GM18517 (cell line): ENCODE measurements at regions not wholly inside any gene's neighbourhood (a gene's known extent, or its start where the extent isn't known, plus 50 kb on each side); places are given as distances from the start of the nearest gene placed in this dataset.

Source experiments
- ATAC-seq: cut with Tn5 transposase; IDR thresholded peaks from one replicate; pipeline ENCODE4 v1.9.1; 2021; ENCODE audit warnings: mild to moderate bottlenecking, moderate library complexity; ENCODE audit not compliant: unreplicated experiment

DNA sequence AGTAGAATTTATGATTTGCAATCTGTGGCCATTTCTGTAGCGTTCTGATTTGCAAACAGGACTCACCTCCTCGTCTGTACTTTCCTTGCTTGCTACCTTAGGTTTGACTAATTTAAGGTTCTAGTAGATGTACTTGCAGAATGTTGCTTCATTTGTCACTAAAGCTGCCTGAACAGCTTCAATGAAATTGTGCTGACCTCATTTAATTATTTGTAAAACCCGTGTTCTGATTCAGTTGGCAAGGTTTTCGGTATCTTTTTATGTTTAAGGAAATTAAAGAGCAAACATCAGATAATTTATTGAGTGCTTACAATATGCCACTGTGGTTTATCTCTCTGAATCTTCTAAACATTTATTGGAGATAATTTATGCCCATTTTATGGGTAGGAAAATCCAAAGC is 284.9 kb upstream of the EEF2KMT start:
- ATAC-seq, result no peak

DNA sequence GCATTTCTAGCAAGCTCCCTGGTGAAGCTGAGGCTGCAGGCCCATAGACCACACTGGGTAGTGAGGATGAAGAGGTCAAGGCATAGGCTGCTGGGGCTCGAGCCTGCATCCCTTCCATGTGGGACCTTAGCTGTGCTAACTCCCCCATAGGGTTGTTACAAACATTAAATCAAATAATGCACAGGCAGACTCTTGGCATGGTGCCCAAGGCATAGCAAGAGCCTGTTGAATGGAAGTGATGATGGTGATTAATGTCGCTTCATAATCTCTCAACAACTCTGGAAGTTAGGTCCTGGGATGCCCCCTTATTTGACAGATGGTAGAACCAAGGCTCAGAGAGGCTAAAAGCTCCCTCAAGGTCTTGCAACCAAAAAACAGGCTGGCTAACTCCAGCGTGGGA is 283.9 kb upstream of the EEF2KMT start:
- ATAC-seq, result no peak

DNA sequence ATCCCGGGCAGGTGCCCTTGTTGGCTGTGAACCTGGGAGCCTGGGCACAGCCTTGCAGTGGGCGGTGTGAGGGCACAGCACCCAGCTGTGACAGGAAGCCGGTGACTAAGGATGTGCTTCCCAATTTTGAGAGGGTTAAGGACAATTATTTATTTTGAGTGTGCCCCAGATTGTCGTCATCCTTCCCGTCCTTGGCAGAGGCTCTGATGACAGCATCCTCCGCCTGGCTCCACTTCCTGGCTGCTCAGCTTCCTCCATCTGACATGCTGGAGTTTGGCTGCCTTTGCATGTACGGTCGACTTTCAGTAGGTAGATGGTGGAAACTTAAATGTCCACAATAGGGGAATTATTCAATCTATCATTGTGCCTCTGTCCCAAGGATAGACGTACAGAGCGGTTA is 282.4 kb upstream of the EEF2KMT start:
- no peak for ATAC-seq

DNA sequence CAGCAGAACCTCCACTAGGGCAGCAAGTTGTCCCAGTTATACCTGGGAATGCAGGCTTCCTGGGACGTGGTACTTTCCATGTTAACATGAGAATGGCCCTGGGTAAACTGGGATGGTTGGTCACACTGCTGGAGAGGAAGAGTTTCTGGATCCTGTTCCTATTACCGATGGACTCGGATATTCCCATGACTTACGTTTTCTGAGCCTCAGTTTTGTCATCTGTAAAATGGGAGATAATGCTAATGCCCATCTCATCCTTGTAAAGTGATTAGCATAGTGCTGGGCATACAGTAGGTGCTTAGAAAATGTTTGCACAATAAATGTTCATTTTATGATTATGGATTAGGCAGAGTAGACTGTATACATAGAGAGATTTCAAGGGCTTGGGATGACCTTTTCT is 280.9 kb upstream of the EEF2KMT start:
- ATAC-seq, result no peak

DNA sequence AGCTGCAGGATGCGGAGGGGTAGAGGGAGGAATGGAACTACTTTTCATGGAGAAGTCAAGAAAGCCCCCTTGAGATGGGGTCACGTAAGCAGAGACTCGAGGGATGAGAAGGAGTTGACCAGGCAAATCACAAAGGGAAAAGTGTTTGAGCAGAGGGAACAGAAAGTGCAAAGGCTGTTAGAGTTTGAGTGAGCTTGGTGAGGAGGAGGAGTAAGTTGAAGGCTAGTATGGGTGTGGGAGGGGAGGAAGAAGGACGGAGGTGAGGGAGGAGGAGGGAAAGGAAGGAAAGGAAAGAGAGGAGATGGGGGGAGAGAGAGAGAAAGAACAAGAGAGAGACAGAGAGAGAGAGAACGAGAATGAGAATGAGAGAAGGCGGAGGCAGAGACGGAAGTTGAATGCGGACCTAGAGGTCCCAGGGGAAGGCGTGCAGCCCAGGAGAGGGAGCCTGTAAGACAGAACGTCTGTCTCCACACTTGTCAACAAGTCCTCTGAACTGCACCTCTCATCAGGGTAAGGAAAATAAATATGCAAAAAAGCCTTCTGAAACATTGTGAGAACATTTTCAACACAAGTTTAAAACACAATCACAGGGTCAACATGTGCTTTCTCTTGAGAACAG is 279.8 kb upstream of the EEF2KMT start:
- ATAC-seq, result no peak

DNA sequence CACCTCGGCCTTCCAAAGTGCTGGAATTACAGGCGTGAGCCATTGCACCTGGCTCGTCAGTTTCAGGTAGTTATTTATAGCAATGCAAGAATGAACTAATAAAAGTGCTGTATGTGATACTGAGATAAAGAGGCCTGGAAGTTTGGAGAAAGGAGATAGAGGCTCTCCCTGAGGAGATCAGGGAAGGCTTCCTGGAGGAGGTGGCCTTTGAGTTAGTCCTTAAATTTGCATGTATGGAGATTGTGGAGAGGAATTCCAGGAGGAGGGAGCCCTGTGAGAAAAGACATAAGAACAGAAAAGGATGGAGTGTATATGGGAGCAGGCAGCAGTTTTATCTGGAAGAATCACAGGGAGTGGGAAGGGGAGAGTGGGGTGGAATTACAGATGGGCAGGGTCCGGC is 276.6 kb upstream of the EEF2KMT start:
- no peak for ATAC-seq

DNA sequence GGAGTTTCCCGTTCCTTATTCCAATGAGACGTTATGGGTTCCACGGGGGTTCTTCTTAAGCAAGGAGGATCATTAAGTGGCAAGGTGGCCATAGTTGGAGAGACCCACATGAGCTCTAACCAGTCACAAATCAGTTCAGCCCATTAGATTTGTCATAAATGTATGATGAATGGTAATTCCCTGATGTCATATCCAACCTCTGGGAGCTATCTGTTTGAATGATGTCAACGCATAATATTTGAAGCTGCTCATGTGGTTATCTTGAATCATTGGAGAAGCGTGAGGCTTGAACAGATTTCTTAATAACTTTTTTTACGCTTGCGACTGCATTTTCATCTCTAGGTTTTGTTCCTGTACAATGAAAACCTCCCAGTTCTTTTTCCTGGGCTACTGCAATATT is 270.4 kb upstream of the EEF2KMT start:
- ATAC-seq, result no peak

DNA sequence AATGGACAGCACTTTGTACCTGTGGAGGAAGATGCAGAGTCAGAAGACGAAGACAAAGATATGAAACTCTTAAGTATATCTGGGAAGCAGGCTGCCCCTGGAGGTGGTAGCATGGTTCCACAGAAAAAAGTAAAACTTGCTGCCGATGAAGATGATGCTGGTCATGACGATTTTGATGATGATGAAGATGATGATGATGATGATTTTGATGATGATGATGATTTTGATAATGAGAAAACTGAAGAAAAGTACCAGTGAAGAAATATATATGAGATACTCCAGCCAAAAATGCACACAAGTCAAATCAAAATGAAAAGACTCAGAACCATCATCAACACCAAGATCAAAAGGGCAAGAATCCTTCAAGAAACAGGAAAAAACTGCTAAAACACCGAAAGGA is 268.5 kb upstream of the EEF2KMT start:
- no peak for ATAC-seq

DNA sequence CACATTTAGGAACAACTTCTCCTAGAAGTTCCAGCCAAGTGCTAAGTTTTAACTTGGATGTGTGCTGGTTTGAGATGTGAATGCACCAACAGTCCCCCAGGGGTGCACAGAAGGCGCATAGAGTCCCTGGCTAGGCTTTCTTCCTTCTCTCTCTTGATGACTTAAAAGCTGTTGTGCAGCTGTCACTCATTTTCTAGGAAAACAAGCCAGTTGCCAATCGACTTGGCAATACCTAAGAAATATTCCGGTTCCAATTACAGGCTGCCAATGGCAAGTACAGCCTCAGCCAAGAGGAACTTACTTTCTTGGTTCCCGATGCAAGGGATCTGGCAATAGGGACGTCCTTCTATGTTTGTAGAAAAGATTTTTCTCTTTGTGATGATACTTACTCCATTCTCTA is 266.6 kb upstream of the EEF2KMT start:
- ATAC-seq, result no peak

DNA sequence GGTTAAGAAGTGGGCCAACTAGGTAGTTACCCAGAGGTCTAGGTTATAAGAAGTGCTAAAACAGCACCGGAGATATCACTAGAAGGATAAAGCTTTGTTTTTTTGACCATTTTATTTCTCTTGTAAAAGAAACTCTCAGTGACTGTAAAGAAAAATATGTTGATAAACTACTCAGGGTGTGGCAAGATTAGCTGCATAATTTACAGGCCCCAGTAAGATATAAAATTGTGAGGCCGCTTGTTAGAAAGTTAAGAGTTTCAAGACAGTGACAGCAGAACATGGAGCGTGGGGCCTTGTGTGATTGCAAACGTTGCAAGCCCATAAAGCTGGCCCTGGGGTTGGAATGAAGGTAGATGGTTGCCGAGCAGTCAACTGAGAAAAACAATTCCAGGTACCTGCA is 263.7 kb upstream of the EEF2KMT start:
- no peak for ATAC-seq

DNA sequence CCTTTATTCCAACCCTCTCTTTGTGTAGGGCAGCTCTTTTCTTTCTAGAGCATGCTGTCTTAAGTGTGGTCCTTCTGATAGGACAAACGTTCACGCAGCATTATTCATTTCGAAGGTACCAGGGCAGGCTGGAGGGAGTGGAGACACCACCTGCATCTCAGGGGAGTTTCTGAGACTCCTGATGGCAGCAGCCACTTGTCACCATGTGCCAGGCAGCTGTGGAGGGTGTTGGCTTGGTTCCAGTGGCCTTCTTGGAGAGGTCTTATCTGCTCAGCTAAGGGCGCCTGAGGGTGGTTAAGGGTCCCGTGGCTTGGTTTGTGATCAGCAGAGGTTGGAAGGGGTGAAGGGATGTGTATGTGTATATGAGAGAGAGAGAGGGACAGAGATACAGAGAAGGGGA is 257.1 kb upstream of the EEF2KMT start:
- ATAC-seq, result no peak

DNA sequence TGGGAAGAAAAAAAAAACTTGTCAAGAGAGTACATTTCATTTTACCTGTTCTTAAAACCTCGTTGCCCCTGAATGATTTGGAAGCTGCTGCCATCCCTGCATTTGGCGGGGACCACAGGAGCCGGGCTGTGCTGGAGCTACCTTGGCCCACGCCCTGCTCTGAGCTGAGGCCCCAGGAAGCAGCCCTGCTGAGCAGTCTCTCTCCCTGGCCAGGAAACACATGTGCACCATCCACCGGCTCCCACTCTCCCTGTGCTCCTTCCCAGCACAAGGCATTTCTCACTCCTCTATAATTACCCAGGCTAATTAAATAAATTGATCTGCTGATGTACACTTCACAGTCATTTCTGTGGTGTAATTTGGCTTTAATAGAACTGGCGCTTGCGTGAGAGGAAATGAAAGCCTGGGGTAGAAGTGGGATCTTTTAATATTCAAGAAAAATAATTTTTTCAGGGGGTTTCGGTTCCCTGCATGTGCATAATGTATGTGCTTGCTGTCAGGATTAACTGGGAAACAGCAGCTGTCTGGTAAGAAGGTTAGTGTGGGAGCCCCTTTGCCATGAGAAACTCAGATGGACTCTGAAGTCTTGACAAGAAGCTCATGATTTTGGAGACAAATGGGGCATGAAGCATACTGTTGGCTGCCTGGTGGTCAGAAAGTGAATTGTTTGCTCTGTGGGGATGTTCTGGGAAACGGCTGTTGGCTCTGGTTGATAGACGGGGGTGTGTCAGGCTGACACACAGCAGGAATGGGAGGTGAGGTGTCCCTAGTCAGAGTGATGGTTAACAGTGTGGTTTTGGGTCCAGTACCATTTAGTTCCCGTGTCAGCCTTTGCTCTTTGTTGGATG is 252.3 kb upstream of the EEF2KMT start:
- no peak for ATAC-seq

DNA sequence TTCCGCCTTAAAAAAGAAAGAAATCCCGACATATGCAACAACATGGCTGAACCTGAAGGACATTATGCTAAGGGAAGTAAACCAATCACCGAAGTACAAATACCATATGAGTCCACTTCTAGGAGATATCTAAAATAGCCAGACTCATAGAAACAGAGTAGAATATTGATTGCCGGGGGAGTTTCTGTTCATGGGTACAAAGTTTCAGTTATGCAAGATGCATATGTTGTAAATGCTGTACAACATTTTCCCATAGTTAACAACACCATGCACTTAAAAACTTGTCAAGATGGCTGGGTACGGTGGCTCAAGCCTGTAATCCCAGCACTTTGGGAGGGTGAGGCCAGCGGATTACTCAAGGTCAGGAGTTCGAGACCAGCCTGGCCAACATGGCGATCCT is 251.5 kb upstream of the EEF2KMT start:
- ATAC-seq, result no peak

DNA sequence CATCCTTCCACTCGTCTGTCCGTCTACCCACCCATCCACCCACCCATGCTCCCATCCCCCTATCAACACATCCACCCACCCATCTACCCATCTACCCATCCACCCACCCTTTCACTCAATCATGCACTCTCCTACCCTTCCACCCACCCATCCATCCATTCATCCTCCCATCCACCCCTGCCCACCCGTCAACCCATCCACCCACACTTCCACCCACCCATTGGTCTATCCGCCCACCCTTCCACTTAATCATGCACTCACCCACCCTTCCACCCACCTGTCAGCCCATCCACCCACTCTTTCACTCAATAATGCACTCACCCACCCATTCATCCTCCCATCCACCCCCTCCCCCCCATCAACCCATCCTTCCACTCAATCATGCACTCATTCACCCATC is 250.0 kb upstream of the EEF2KMT start:
- no peak for ATAC-seq

DNA sequence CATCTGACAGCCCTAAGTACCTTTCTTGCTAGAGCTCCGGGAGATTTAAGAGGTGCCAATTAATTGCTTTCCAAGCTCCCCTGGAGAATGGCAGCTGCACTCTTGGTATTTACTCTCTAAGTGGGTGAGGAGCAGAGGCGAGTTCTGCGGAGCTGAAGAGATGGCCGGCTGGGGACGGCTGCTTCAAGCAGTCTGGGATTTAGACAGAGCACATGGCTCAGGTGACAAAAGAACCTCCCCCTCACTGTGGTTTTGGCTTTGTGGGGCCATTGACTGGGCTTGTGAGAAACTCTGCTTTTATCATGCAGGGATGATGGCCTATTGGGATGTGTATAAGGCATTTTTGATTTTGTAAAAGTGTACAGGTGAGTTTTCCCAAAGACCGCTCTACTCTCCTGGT is 239.3 kb upstream of the EEF2KMT start:
- no peak for ATAC-seq

DNA sequence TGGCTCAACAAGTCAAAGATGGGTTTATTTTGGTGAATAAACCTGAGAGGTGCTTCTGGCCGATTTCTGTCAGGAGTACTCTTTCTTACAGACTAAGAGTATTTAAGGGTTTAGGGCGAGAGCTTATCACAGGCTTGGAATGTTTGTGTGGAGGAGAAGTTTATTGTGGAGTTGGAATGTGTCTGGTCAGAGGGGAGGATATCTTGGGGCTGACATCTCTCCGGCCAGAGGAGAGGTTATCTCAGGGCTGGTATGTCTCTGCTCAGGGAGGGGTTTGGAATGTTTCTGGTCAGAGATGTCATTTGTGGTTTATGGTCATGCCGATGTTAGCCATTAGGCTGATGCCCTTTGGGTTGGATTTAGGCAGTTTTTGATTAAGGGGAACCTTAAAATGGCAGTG is 236.4 kb upstream of the EEF2KMT start:
- ATAC-seq, result no peak

DNA sequence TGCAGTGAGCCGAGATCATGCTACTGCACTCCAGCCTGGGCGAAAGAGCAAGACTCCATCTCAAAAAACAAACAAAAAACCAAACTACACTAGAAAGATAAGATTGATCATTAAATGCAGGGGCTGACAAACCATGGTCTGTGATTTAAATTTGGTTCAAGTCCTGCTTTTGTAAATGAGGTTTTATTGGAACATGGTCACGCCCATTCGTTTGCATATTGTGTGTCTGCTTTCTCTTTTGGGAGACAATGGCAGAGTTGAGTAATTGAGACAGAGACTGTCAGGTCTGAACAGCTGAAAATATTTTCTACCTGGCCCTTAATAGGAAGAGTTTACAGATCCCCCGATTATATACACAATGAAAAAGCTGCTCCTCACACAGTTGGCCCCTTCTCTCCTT is 235.5 kb upstream of the EEF2KMT start:
- ATAC-seq, result no peak

DNA sequence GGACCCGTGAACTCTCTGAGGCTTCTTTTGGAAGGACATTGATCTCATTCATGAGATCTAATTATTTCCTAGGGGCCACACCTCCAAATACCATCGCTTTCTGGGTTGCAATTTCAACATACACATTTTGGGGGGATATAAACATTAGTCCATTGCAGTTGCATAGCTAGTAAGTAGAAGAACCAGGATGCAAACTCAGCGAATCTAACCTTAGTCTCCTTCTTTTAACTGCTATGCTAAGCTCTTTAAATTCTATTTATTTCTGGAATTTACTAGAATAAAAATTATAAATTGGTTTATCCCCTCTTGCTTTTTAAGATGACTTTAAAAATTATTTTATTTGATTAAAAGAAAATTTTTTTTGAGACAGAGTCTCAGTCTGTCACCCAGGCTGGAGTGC is 232.5 kb upstream of the EEF2KMT start:
- no peak for ATAC-seq

DNA sequence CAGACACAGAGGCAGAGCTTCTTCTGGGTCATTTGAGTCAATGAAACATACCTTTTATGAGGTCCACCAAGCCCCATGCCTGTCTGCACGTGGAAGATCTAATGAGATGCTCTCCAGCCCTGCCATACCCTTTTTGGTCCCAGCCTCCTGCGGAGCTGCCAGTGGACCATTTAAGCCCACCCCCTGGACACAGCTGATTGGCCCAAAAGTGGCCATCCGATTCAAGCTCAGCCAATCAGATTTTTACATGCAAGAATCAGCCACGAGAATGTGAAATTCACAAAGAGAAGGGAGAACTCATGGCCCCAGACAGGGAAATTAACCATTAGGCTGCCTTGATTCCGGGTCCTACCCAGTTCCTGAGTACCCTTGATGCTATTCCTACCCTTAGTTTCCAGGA is 231.0 kb upstream of the EEF2KMT start:
- no peak for ATAC-seq

DNA sequence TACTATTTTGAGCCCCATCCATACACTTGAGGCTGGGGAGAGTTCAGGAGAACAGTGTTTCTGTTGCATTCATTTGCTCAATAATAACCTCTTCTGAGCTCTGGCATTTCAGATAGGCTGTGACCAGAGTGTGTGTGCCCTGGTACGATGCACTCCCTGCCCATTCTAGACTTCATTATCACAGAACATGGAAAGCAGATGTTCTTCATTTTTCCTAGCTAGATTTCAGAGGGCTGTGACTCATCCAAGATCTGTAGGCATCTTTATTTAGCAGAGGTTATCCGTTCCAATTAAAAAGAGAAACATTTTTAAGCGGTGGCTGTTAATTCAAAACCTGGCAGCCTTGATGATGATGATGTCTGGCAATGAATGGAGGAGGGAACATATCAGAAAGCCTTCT is 228.8 kb upstream of the EEF2KMT start:
- ATAC-seq, result no peak

DNA sequence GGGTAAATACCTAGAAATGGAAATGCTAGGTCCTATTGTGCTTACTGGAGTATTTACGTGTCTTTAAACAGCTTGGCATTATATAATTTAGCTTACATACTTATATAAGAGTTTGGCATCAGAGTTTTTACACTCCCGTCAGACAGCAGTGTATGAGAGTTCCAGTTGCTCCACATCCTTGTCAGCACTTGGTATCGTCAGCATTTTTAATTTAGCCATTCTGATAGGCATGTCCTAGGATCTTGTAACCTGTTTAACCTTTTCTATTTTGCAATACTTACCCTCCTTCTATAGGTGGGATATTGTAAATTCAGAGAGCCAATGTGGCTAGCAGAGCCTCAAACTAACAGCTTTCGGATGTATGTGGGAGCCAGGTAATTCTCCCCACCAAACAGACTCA is 228.3 kb upstream of the EEF2KMT start:
- ATAC-seq, result no peak

DNA sequence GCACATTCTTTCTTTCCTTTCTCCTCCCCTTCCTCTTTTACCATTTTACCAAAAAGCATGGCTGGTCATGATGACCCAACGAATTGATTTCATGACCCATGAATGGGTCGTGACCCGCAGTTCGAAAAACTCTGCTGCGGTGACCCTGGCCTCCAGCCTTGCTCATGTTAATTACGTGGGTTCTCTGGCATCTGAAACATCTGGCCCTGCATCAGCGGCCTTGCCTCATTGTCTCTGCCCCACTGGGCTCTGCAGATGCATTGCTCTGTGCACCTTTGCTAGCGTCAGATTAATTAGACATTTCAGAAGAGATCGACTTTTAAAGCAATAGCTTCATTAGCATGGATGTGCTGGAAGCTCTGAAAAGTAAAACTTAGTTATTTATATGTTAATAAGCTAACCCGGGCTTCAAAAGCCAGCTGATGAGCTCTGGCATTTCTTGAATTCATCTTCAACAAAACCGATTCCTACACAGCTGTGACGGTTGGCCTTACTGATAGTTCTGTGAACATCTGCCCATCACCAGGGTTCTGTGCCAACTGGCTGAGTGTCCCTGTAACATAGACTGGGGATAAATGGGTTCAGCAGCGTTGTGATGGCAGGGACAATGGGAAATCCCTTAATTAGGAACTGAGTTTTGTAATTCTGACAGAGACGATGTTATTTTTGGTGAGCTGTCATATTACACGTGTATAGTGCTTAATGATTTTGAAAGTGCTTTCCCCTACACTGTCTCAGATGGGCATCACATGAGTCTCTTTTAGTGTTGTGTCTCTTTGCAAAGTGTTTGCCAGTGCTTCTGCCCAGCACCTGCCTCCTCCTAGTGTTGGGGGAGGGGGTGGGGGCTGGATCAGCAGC is 225.9 kb upstream of the EEF2KMT start:
- no peak for ATAC-seq
